Prostate gland (tissue), 2 donors: ENCODE measurements at regions not wholly inside any gene's neighbourhood (a gene's known extent, or its start where the extent isn't known, plus 50 kb on each side); places are given as distances from the start of the nearest gene placed in this dataset.

ENCODE experiments used
- DNase-seq: peaks from one replicate; pipeline ENCODE4 v3.0.0-alpha.2; 2019; ENCODE audit warnings: low spot score
- H3K27ac ChIP-seq, 2 donors: fragments of 200-600 bp; sonication (generic); 2 replicates each; pipeline ENCODE4 v1.5.1; 2017 to 2019
- H3K27me3 ChIP-seq: fragments of 200-600 bp; sonication (generic); replicated peaks from 2 replicates; pipeline ENCODE4 v1.5.1; 2019; ENCODE audit not compliant: insufficient read depth
- H3K36me3 ChIP-seq, 2 donors: fragments of 200-600 bp; sonication (generic); 1 replicate in 1 of 2; 2 replicates in 1 of 2; pipeline versions ENCODE4 v1.5.1 to v1.8.1; 2017 to 2019
- H3K4me1 ChIP-seq: fragments of 200-600 bp; sonication (generic); replicated peaks from 2 replicates; pipeline ENCODE4 v1.5.1; 2019
- H3K4me3 ChIP-seq, 2 donors: fragments of 200-600 bp; sonication (generic); 2 replicates each; pipeline ENCODE4 v1.5.1; 2017 to 2019
- H3K9me3 ChIP-seq: fragments of 200-600 bp; sonication (generic); 2 replicates; pipeline ENCODE4 v1.5.1; 2017
- CTCF ChIP-seq, 4 experiments: fragments of 200-600 bp in 2 of 4; fragments of 450-650 bp in 2 of 4; sonication (generic) in 2 of 4; IDR thresholded peaks; 1 replicate in 3 of 4; 2 replicates in 1 of 4; pipeline ENCODE4 v1.5.1; 2016 to 2019; ENCODE audit warnings: antibody characterized with exemption in 4 of 4, mild to moderate bottlenecking in 2 of 4, moderate library complexity in 2 of 4
- POLR2A ChIP-seq: fragments of 450-650 bp; IDR thresholded peaks from one replicate; pipeline ENCODE4 v1.6.1; 2016; ENCODE audit warnings: antibody characterized with exemption, mild to moderate bottlenecking
- POLR2AphosphoS5 ChIP-seq: sonication (generic); formaldehyde crosslinking; IDR thresholded peaks from one replicate; pipeline ENCODE4 v1.6.1; 2017; ENCODE audit warnings: antibody characterized with exemption
- WGBS: methylation state at CpG from one replicate; pipeline ENCODE4 v1.1.5; 2018; 5-methylcytosine and 5-hydroxymethylcytosine counted together
- intact Hi-C: fragments of 100-400 bp; cut with DNase I; formaldehyde crosslinking; loops from one replicate; pipeline ENCODE4 v1.14.2; 2022

GRCh38 chr4:91653067-91653466 is 650.7 kb upstream of the GRID2 start:
- Histone ChIP-seq H3K36me3 (no peaks in the 10 kb centered on the region), H3K27me3 (no peaks in the 10 kb centered on the region), H3K4me3 (no peak overlapping the region), H3K4me1 (no peaks in the 10 kb centered on the region), H3K27ac (no peak overlapping the region), H3K9me3 (no peaks in the 10 kb centered on the region)
- intact Hi-C loops, result no loop called here
- TF ChIP-seq CTCF (IDR thresholded peaks at IDR 0.05) (no peak), POLR2A (no peak), POLR2AphosphoS5 (no peak)
- DNase-seq, result no peak
- 79% methylated on average over 1 of the region's 1 CpG for WGBS

GRCh38 chr4:91681091-91681490 is 622.7 kb upstream of the GRID2 start:
- Histone ChIP-seq H3K27ac (no peak overlapping the region), H3K27me3 (no peaks in the 10 kb centered on the region), H3K4me1 (no peaks in the 10 kb centered on the region), H3K9me3 (no peaks in the 10 kb centered on the region), H3K4me3 (no peak overlapping the region), H3K36me3 (no peaks in the 10 kb centered on the region)
- no peak for TF ChIP-seq CTCF (IDR thresholded peaks at IDR 0.05)
- TF ChIP-seq POLR2AphosphoS5, result no peak
- no peak for TF ChIP-seq POLR2A
- intact Hi-C loops, result no loop called here
- DNase-seq, result no peak

DNA sequence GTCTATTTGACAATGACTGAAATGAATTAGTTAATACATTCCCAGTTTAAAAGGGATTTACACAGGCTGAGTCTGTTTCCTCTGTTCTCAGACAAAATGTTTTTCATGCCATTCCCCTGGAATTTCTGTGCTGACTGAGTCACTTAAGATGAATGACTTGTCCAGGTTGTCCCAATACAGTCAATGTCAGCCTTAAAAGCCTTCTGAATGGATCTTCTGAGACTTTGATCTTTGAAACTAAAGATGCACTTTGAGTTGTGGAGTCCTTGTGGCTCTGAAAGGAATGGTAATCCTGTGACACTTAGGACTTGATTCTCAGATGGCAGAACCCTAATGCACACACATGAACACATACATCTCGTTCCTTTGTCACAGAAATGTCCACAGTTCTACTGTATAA is 622.2 kb upstream of the GRID2 start:
- no peak for TF ChIP-seq POLR2A
- no peak for TF ChIP-seq CTCF (IDR thresholded peaks at IDR 0.05)
- TF ChIP-seq POLR2AphosphoS5, result no peak

DNA sequence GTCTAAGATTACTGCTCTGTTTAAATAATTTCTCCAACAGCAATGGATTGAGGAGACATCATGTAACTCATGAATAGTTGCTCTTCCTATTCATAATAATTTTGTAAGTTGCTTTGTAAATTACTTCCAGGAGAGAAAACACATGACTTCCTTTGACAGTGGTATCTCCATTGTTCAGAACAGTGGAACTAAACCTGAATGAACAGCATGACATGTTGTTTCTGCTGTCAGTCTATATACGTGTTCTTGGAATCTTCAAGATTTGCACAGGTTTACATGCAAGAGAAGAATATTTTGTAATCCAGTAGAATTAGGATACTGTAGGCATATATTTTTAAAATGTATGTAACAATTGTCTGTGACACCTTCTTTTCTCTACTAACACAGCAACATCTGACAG is 618.8 kb upstream of the GRID2 start:
- intact Hi-C loops, result no loop called here

More for the DNA sequence above, 622.2 kb upstream of the GRID2 start:
- DNase-seq, result no peak
- H3K4me1 ChIP-seq, result no peaks in the 10 kb centered on the region
- no peak overlapping the region for H3K27ac ChIP-seq
- H3K9me3 ChIP-seq, result no peaks in the 10 kb centered on the region
- H3K36me3 ChIP-seq, result no peaks in the 10 kb centered on the region
- H3K4me3 ChIP-seq, result no peak overlapping the region
- no peaks in the 10 kb centered on the region for H3K27me3 ChIP-seq
- WGBS, result 43% methylated on average over 1 of the region's 1 CpG
- intact Hi-C loops, result no loop called here

More for the DNA sequence above, 618.8 kb upstream of the GRID2 start:
- H3K27ac ChIP-seq, result no peak overlapping the region
- no peak for TF ChIP-seq POLR2AphosphoS5
- TF ChIP-seq CTCF (IDR thresholded peaks at IDR 0.05), result no peak
- TF ChIP-seq POLR2A, result no peak
- WGBS, result 65% methylated on average over 1 of the region's 1 CpG
- no peak for DNase-seq
- no peaks in the 10 kb centered on the region for H3K27me3 ChIP-seq
- H3K4me1 ChIP-seq, result no peaks in the 10 kb centered on the region
- no peak overlapping the region for H3K4me3 ChIP-seq
- no peaks in the 10 kb centered on the region for H3K36me3 ChIP-seq
- no peaks in the 10 kb centered on the region for H3K9me3 ChIP-seq
